HL-60 (cell line): ENCODE measurements at regions not wholly inside any gene's neighbourhood (a gene's known extent, or its start where the extent isn't known, plus 50 kb on each side); places are given as distances from the start of the nearest gene placed in this dataset.

Source experiments
- POLR2AphosphoS5 ChIP-seq: IDR thresholded peaks from 2 replicates; pipeline ENCODE4 v1.6.1; 2012; ENCODE audit warnings: low read depth
- TF ChIP-seq, protein P1 (sequence below): IDR thresholded peaks from one replicate; pipeline ENCODE4 v1.5.1; 2011; ENCODE audit warnings: low read length, control low read depth, inconsistent platforms; ENCODE audit not compliant: insufficient read depth
- TF ChIP-seq, protein P2 (sequence below): IDR thresholded peaks from 2 replicates; pipeline ENCODE4 v1.6.1; 2012; ENCODE audit warnings: low read depth; ENCODE audit not compliant: insufficient replicate concordance

DNA sequence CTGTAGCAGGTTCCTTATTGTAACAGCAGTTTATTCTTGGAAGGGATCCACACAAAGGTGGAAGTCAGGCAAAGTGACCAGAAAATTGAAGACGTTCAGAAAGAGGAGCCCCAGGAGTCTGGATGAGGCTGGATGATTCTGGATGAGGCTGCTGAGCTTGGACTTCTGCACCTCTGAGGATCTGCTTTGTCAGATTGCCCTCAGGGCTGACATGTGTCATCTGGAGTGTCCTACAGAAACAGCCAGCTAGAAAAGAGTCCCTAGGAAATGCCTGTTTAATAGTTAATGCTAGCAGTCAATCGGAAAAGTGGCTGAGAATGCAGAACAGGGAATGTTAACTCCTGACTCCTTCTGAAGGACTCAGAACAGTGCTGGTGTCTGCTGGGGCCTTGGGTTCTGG, 236.4 kb downstream of the LRRC70 start:
- TF ChIP-seq, protein P1, sequence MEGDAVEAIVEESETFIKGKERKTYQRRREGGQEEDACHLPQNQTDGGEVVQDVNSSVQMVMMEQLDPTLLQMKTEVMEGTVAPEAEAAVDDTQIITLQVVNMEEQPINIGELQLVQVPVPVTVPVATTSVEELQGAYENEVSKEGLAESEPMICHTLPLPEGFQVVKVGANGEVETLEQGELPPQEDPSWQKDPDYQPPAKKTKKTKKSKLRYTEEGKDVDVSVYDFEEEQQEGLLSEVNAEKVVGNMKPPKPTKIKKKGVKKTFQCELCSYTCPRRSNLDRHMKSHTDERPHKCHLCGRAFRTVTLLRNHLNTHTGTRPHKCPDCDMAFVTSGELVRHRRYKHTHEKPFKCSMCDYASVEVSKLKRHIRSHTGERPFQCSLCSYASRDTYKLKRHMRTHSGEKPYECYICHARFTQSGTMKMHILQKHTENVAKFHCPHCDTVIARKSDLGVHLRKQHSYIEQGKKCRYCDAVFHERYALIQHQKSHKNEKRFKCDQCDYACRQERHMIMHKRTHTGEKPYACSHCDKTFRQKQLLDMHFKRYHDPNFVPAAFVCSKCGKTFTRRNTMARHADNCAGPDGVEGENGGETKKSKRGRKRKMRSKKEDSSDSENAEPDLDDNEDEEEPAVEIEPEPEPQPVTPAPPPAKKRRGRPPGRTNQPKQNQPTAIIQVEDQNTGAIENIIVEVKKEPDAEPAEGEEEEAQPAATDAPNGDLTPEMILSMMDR, result no peak
- no peak for TF ChIP-seq POLR2AphosphoS5
- TF ChIP-seq, protein P2, sequence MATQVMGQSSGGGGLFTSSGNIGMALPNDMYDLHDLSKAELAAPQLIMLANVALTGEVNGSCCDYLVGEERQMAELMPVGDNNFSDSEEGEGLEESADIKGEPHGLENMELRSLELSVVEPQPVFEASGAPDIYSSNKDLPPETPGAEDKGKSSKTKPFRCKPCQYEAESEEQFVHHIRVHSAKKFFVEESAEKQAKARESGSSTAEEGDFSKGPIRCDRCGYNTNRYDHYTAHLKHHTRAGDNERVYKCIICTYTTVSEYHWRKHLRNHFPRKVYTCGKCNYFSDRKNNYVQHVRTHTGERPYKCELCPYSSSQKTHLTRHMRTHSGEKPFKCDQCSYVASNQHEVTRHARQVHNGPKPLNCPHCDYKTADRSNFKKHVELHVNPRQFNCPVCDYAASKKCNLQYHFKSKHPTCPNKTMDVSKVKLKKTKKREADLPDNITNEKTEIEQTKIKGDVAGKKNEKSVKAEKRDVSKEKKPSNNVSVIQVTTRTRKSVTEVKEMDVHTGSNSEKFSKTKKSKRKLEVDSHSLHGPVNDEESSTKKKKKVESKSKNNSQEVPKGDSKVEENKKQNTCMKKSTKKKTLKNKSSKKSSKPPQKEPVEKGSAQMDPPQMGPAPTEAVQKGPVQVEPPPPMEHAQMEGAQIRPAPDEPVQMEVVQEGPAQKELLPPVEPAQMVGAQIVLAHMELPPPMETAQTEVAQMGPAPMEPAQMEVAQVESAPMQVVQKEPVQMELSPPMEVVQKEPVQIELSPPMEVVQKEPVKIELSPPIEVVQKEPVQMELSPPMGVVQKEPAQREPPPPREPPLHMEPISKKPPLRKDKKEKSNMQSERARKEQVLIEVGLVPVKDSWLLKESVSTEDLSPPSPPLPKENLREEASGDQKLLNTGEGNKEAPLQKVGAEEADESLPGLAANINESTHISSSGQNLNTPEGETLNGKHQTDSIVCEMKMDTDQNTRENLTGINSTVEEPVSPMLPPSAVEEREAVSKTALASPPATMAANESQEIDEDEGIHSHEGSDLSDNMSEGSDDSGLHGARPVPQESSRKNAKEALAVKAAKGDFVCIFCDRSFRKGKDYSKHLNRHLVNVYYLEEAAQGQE, result no peak
